ENCODE measurements at regions not wholly inside any gene's neighbourhood (a gene's known extent, or its start where the extent isn't known, plus 50 kb on each side); places are given as distances from the start of the nearest gene placed in this dataset.

GRCh38 chr5:123997462-123998215 lies 485.7 kb downstream of the CSNK1G3 start:
- no peak for TF ChIP-seq CTCF (IDR thresholded peaks at IDR 0.05)
- TF ChIP-seq POLR2A (IDR thresholded peaks at IDR 0.05), result no peak
